Heart right ventricle (tissue), 16 donors: ENCODE measurements at regions not wholly inside any gene's neighbourhood (a gene's known extent, or its start where the extent isn't known, plus 50 kb on each side); places are given as distances from the start of the nearest gene placed in this dataset.
"Not testable (repeated sequence)": the region's sequence is repeated elsewhere in the genome, so short reads cannot be mapped to it uniquely, and the experiment has no call there.

Source experiments
- ATAC-seq, 8 donors: fragments of 200-7000 bp; cut with Tn5 transposase; one replicate each; pipeline ENCODE4 v1.9.1; 2020; ENCODE audit warnings: mild to moderate bottlenecking in 8 of 8, moderate library complexity in 8 of 8, moderate number of reproducible peaks in 1 of 8
- DNase-seq, 2 donors: peaks; one replicate each; pipeline ENCODE4 v3.0.0-alpha.2; 2020
- H3K27ac ChIP-seq, 10 donors: fragments of 200-600 bp; sonication (generic) in 2 of 10; one replicate each; pipeline versions ENCODE4 v1.5.0 to v1.8.0; 2020 to 2022; ENCODE audit warnings: mild to moderate bottlenecking in 3 of 10
- H3K27me3 ChIP-seq, 7 donors: fragments of 200-600 bp; one replicate each; pipeline ENCODE4 v1.8.0; 2021 to 2022; ENCODE audit warnings: mild to moderate bottlenecking in 2 of 7
- H3K36me3 ChIP-seq, 9 donors: fragments of 200-600 bp; sonication (generic) in 1 of 9; one replicate each; pipeline versions ENCODE4 v1.5.0 to v1.8.0; 2020 to 2022; ENCODE audit warnings: mild to moderate bottlenecking in 2 of 9
- H3K4me1 ChIP-seq, 9 donors: fragments of 200-600 bp; sonication (generic) in 1 of 9; one replicate each; pipeline versions ENCODE4 v1.5.0 to v1.8.0; 2020 to 2022; ENCODE audit warnings: mild to moderate bottlenecking in 4 of 9
- H3K4me3 ChIP-seq, 10 donors: fragments of 200-600 bp; sonication (generic) in 2 of 10; one replicate each; pipeline versions ENCODE4 v1.5.0 to v1.8.0; 2020 to 2022; ENCODE audit warnings: mild to moderate bottlenecking in 7 of 10, moderate library complexity in 2 of 10
- H3K9me3 ChIP-seq, 11 donors: fragments of 200-600 bp in 10 of 11; sonication (generic) in 2 of 11; one replicate each; pipeline versions ENCODE4 v1.5.0 to v1.8.0; 2013 to 2022; ENCODE audit warnings: mild to moderate bottlenecking in 2 of 11, control low read depth in 1 of 11, moderate library complexity in 1 of 11
- CTCF ChIP-seq, 9 donors: fragments of 200-600 bp; sonication (generic) in 2 of 9; IDR thresholded peaks; one replicate each; pipeline versions ENCODE4 v1.5.0 to v1.8.0; 2021 to 2022; ENCODE audit warnings: antibody characterized with exemption in 9 of 9, mild to moderate bottlenecking in 5 of 9, moderate library complexity in 1 of 9
- WGBS, 2 donors: extraction: QIAGEN DNeasy Blood & Tissue Kit; methylation state at CpG; one replicate each; pipeline ENCODE4 v1.1.7; 2013; ENCODE audit warnings: inconsistent platforms in 1 of 2; 5-methylcytosine and 5-hydroxymethylcytosine counted together
- intact Hi-C, 10 donors: fragments of 100-400 bp; cut with DNase I; formaldehyde crosslinking; loops; one replicate each; pipeline versions ENCODE4 v1.11.1 to v1.14.2; 2022
- donor health status: Arrhythmogenic right ventricular cardiomyopathy.
- donor health status: ischemic (EF 13 %, LVEDD 7.1; RV severe dilation, severe dysfunction).
- donor health status: healthy with polysubstance abuse.
- donor health status: DM: no; HTN: yes; CAD: no.
- donor health status: DM: no; HTN: no; CAD: no.
- donor health status: ischemic (EF 25% LVEDD 6.9; RV normal size, moderate dysfunction).
- donor health status: ischemic (EF 25% LVEDD 5.7; RV mildly dilated, moderate dysfunction).
- donor health status: healthy.
- donor health status: DM: yes; HTN: yes; CAD: no.
- donor health status: Ischemic cardiomyopathy.
- donor health status: ischemic (EF 35%, LVEDD 5.7; RV mildly dilated, moderate dysfunction).
- donor health status: nonischemic (EF 11% LVEDD 7.7; RV severe dilation, severe dysfunction).
- donor health status: DM: yes; HTN: yes; CAD: no.
- donor health status: PGD.
- donor health status: ischemic (EF 29% LVEDD 5.4; RV normal size, mild dysfunction).
- donor health status: nonischemic (EF 23%, LVEDD 6.1; RV moderate dilation, normal function).

- Histone ChIP-seq H3K9me3 (no peaks in the 10 kb centered on the region), H3K27ac (no peak overlapping the region), H3K36me3 (no peaks in the 10 kb centered on the region), H3K4me3 (no peak overlapping the region), H3K27me3 (no peaks in the 10 kb centered on the region), H3K4me1 (peaks cover 0 to 8% (median 0%) of the 10 kb centered on the region in 9 donors)
- no peak for TF ChIP-seq CTCF (IDR thresholded peaks at IDR 0.05)
- WGBS, 2 donors = 46 to 62% methylated on average over 5 of the region's 5 CpGs
- DNase-seq (no peak), ATAC-seq (peak in 2 of 8 donors; percentile 35 to 46)
- intact Hi-C loops = no loop called here
Observed at GRCh38 chr1:60791226-60791625, 291.1 kb upstream of the NFIA start.

GRCh38 chr1:60773099-60773498 is 309.3 kb upstream of the NFIA start:
- H3K27me3 ChIP-seq, ATAC-seq, intact Hi-C loops, H3K27ac ChIP-seq, H3K4me1 ChIP-seq, H3K36me3 ChIP-seq, DNase-seq, H3K4me3 ChIP-seq: not testable (repeated sequence)
- WGBS, 2 donors = 79 to 87% methylated on average over 2 of the region's 2 CpGs
- peaks cover 0 to 12% (median 0%) of the 10 kb centered on the region in 11 donors for H3K9me3 ChIP-seq

DNA sequence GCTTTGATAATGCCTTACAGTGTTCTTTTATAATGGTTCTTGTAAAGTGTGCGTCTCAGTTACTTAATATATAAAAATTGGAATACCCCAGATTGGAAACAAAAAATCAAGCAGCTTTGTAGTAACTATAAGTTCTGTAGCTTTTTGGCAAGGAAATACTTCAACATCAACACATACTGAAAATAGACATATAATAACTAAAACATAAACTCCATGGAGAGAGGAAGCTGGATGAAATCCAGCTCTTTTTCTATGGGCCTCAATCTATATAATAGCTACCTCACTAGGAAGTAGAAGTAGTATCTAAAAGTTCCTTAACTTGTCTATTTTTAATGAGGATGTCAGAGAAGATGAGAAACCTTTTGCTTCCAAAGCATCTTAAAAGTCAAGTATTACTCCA is 313.3 kb upstream of the NFIA start:
- no peaks in the 10 kb centered on the region for H3K36me3 ChIP-seq
- DNase-seq = no peak
- WGBS, 2 donors = 83 to 86% methylated on average over 1 of the region's 1 CpG
- no peak for ATAC-seq
- H3K9me3 ChIP-seq = peaks cover 0 to 8% (median 0%) of the 10 kb centered on the region in 11 donors
- H3K4me3 ChIP-seq = no peak overlapping the region
- peaks cover 0 to 15% (median under 1%) of the 10 kb centered on the region in 9 donors for H3K4me1 ChIP-seq
- intact Hi-C loops = loop anchor here in 5 of 10 donors (5.0 to 10.0 kb wide), 5 partner anchors 144 to 794 kb away; no protein-coding TSS in a partner anchor
- H3K27me3 ChIP-seq = no peaks in the 10 kb centered on the region
- H3K27ac ChIP-seq = no peak overlapping the region
- no peak for TF ChIP-seq CTCF (IDR thresholded peaks at IDR 0.05)

DNA sequence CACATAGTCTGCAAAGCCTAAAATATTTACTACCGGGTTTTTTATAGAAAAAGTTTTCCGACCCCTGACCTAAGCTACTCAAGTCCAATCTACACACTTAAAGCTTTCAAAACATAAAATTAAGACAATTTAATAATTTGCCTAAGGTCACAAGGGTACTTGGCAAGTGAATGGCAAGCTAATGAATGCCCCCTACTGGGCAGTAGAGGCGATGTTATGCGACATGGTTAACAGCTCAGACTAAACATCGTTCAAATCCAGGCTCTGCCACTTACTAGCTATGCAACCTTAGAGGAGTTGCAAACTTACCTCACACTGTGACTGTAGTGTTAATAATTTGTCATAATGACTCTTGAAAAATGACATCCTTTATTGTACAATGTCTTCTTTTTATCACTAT is 317.2 kb upstream of the NFIA start:
- no peak overlapping the region for H3K4me3 ChIP-seq
- H3K36me3 ChIP-seq = no peaks in the 10 kb centered on the region
- DNase-seq (no peak), ATAC-seq (peak in 6 of 8 donors; percentile 31 to 64 (median 50))
- no peaks in the 10 kb centered on the region for H3K9me3 ChIP-seq
- peaks cover 7 to 33% (median 16%) of the 10 kb centered on the region in 9 donors for H3K4me1 ChIP-seq
- TF ChIP-seq CTCF (IDR thresholded peaks at IDR 0.05) = peak in 8 of 9 donors; percentile 49 to 75 (median 64)
- WGBS, 2 donors = 39 to 57% methylated on average over 5 of the region's 5 CpGs
- no peak overlapping the region for H3K27ac ChIP-seq
- intact Hi-C loops = loop anchor here in 7 of 10 donors (1.0 to 10.0 kb wide), 7 partner anchors 140 to 790 kb away; no protein-coding TSS in a partner anchor
- H3K27me3 ChIP-seq = no peaks in the 10 kb centered on the region

DNA sequence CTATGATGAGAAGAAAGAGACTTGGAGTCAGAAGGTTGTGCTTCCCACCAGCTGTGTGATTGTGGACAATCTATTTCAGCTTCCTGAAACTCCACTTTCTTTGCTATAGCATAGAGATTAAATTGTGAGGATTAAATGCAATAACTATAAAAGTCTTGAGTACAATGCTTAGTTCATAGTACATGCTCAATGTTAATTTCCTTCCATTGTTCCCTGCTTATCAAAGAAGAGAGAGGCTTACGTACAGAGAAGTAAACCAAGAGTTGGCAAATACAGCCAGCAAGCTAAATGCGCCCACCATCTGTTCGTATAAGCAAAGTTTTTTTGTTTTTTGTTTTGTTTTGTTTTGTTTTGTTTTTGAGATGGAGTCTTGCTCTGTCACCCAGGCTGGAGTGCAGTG is 317.9 kb upstream of the NFIA start:
- intact Hi-C loops = loop anchor here in 7 of 10 donors (2.0 to 10.0 kb wide), 6 partner anchors 140 to 790 kb away; no protein-coding TSS in a partner anchor
- ATAC-seq = peak in 6 of 8 donors; percentile 26 to 70 (median 54)
- TF ChIP-seq CTCF (IDR thresholded peaks at IDR 0.05) = no peak

More for the DNA sequence above, 317.9 kb upstream of the NFIA start:
- Histone ChIP-seq H3K36me3 (no peaks in the 10 kb centered on the region), H3K27me3 (no peaks in the 10 kb centered on the region), H3K4me3 (no peak overlapping the region), H3K9me3 (no peaks in the 10 kb centered on the region), H3K4me1 (peaks cover 7 to 33% (median 16%) of the 10 kb centered on the region in 9 donors), H3K27ac (peak overlapping the region in 5 of 10 donors; percentile 7 to 53 (median 16))
- 62 to 75% methylated on average over 3 of the region's 3 CpGs for WGBS, 2 donors
- DNase-seq = no peak
